GM21723 (cell line): ENCODE measurements at regions not wholly inside any gene's neighbourhood (a gene's known extent, or its start where the extent isn't known, plus 50 kb on each side); places are given as distances from the start of the nearest gene placed in this dataset.

Experiments
- ATAC-seq: cut with Tn5 transposase; IDR thresholded peaks from one replicate; pipeline ENCODE4 v1.9.1; 2021; ENCODE audit warnings: mild to moderate bottlenecking, moderate library complexity; ENCODE audit not compliant: unreplicated experiment

DNA sequence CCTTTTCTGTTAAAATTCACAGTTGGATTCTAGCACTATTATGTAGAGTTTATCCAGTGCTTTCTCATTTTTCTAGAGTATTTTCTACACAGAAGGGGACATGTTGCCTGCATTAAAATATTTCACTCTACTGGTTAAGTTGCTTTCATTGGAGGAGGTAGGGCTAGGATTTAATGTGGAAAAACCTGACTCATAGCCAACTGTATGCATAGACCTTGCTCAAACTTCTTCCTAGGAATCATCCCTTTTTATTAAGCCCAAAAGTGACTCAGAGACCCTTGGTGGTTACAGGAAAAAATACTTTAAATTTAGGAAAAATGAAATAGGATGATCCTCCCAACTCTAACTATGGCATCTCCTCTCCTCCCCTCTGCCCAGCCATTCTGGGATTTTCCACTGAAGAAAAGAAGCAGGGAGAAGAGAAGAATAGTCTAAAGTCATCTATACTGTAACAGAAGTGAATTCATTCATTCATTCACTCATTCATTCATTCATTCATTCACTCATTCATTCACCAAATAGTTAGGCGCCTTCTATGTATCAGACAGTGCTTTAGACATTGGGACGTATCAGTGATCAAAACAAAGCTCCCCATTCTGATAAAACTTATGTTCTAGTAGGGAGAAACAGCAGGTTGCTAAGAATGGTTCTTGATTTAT, 109.0 kb upstream of the HTR2A start:
- ATAC-seq: no peak

DNA sequence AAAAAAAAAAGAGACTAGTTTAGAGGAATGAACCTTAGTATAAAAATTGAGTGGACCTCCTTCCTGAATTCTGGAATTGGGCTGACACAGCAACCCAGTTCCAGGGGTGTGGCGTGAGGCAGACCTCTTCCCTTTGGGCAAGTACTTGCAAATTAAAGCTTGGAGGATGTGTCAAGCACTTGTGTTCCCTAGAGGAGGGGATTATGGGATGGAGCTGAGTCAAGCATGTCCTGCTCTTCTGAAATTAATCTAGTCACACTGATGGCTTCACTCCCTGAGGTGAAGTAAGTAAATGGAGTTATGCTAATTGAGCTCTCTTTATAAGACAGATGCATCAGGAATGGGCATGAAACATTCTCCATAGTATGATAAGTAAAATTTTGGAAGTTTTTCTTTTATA, 107.7 kb upstream of the HTR2A start:
- ATAC-seq: no peak

DNA sequence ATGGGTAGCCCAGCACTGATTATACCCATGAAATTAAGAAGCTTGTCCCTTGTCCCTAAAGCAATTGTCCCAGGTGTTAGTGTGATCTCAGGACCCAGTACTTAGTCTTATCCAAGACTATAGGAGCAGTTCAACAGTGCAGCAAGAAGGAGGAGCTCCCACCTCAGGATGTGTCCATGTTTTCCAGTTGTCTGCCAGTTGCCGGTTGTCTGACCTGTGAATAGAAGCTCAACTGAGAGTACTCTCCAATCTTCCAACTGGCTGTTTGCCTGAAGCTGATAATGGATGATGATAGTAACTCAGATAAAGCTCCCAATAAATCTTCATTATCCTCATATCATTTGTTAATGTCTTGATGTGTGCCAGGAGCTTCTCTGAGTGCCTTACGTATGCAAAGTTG, 107.2 kb upstream of the HTR2A start:
- no peak for ATAC-seq

- ATAC-seq: no peak
These were observed 103.3 kb upstream of the HTR2A start for GRCh38 chr13:47000165-47000564.

DNA sequence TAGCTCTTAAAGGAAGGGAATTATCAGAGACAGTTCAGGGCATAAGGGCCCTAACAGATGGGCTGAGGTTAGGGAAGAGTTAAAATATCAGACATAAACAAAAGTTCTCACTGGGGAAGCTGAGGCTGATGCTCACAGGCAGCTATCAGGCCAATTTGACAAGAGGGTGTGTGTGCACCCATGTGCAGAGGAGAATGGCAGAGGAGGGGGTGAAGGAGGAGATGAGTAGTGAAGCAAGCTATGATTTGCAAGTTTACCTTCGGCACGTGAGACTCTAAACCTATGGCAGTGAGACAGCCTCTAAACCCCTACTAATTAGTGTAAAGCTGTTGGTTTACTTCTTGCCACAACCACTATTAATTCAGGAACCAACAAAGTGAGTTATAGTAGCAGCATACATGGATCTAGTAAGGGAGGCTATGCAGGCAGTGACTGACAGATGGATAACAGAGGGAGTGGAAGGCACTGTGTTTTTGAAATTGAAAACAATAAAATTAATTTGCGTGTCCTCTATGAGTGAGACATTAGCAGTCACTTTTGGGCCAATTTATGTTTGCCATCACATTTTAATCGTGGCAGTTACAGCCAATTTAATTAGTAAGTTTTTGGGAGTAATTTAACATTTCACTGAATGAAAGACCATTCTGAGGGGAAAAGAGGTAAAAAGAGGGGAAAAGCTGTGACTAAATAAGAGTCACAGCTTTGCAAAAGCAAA, 99.6 kb upstream of the HTR2A start:
- peak; percentile 33 for ATAC-seq

- ATAC-seq: peak; percentile 96
These were observed 99.0 kb upstream of the HTR2A start for GRCh38 chr13:46995874-46996273.

GRCh38 chr13:46994492-46994891, 97.6 kb upstream of the HTR2A start:
- no peak for ATAC-seq

GRCh38 chr13:46992383-46992952, 95.6 kb upstream of the HTR2A start:
- no peak for ATAC-seq

DNA sequence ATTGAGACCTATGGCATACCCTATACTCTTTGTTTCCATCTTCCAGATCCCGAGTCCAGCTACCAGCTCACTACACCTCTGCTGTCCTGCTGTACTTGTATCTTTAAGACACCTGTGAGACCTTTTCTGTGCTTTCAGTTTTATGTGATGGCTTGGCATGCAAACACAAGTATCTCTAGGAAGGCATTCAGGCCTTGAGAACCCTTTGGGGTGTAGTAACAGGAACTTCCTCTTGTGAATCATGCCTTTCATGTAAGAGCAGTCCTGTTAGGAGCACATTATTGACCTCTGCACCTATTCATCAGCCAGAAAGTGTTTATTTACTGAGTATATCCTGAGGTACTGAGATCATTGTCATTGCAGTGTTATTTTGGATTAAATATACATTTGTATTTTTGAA, 87.0 kb upstream of the HTR2A start:
- peak; percentile 75 for ATAC-seq

DNA sequence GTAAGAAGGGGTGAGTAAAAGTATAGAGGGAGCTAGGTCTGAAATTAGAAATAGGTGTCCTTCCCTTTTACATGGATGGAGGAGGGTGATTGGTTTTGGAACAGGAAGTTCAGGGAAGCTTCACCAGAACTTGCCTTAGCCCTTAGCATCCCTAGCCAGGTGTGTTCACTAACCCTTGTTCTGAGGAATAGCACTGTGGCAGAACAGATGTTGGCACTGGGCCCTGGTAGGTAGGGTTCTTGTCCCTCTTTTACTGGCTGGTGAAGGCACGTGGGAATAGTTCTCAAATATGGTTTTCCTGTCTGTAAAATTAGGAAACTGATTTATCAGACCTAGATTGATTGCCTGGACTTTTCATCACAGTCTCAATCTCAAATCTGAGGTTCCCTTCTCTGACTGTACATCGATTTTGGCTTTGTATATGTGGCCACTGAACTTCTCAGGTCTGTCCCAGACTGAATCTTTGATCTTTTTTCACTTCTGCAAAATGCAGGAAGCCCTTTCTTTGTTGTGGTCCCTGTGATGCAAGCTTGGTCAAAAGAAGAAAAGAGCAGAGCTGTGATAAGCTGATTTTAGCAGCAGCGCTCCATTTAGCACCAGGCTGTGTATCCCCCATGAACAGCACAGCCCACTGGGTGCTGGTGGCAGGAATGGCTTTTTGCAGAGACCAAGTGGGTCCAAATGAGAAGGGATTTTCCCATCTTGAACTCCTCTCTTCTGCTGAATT, 86.2 kb upstream of the HTR2A start:
- peak; percentile 91 for ATAC-seq

DNA sequence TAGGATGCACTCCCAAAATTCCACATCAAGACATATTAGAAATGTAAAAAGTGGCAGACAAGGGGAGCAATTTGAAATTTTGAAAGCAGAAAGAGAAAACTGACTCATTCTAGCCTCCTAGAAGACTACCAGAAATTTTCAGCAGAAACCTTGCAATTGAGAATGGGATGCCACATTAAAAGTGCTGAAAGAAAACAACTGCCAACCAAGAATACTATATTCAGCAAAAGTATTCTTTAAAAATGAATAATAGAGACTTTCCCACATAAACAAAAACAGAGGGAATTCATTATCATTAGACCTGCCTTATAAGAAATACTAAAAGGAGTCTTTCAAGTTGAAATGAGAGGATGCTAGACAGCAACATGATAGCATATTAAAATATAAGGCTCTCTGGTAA, 78.3 kb upstream of the HTR2A start:
- ATAC-seq: no peak

DNA sequence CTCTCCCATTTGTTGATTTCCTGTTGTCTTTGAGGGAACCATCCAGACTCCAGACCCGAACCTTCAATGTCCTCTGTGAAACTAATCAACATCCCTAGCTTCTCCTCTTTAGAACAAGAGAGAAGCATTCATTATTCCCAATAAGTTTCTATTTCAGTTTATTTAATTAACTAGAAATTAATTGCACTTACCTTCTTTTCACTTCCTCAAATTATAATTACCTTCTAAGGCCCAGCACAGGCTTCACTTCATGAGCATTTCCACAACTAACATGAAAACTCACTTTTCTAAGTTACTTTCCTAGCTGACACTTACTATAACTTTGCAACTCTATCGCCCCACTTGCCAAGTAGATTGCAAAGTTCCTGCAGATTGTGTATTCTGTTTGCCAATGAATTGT, 71.6 kb upstream of the HTR2A start:
- ATAC-seq: no peak

- ATAC-seq: no peak
These were observed 68.1 kb upstream of the HTR2A start for GRCh38 chr13:46964789-46965527.

GRCh38 chr13:46963904-46964303, 67.1 kb upstream of the HTR2A start:
- ATAC-seq: no peak

DNA sequence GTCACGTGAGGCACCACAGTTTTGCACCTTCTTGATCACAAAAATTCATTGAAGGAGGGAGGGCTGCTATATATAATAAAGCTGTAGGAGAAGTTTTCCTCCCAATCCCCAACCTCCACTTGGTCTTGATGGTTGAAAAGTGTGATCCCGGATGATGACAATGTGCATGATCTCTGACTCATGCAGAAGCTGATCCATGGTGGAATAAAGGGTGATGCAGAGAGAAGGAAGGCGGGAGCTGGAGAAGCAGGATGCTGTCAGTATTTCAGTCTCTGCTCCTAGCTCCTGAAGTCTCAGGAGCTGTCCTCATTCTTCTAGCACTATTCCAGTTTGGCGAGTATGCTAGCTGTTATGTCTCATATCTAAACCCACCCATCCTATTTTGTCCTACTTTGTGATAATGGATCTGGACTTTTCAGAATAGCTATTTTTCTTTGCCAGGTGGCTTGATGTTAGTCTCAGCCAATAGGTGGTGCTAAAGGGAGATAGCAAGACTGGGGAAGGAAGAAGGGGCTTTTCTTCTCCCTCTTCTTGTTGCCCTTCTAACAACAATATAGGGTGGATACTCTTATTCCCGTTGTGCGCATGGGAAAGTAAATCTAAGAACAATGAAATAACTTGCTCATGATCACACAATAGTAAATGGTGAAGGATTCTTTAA, 65.6 kb upstream of the HTR2A start:
- no peak for ATAC-seq

DNA sequence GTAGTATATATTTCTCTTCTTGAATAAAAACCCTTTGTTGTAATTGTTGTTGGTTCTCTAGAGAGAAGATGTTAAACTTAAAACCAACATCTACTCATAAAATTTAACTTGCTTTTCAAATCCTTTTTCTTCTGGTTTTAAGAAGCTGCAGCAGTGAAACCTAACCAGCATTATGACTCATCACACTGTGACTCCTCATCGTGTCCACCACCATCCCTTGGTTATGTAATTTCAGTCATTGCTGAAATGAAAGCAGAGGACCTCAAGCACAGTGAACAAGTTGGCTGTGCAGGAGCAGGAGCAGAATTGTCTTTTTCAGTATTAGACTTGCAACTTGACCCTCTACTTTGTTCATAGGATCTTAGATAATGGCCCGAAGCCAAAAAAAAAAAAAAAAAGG, 64.9 kb upstream of the HTR2A start:
- ATAC-seq: peak; percentile 100

GRCh38 chr13:46953941-46954340, 57.1 kb upstream of the HTR2A start:
- no peak for ATAC-seq

DNA sequence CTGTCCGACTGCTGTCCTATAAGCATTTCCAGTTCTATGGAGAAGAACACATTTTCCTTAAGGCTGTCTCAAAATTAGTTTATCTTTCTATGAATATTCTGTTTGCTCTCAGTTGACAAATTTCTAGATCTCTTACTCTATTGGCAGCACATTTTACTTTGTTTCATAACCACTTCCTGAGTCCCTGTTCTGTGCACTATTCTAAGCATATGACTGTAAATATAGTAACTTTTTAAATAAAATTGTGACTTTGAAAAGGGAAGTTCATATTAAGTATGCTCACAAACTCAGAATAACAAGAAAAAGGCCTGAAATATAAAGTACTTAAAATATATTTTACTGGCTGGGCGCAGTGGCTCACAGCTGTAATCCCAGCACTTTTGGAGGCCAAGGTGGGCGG, 56.5 kb upstream of the HTR2A start:
- ATAC-seq: peak; percentile 68

- no peak for ATAC-seq
These were observed 54.7 kb upstream of the HTR2A start for GRCh38 chr13:46951516-46951915.

GRCh38 chr13:46949211-46949610, 52.4 kb upstream of the HTR2A start:
- no peak for ATAC-seq

- ATAC-seq: no peak
These were observed 51.5 kb upstream of the HTR2A start for GRCh38 chr13:46948338-46948737.
